GM23248 (cell line): ENCODE measurements at regions not wholly inside any gene's neighbourhood (a gene's known extent, or its start where the extent isn't known, plus 50 kb on each side); places are given as distances from the start of the nearest gene placed in this dataset.

Experiments
- DNase-seq: peaks from one replicate; pipeline ENCODE4 v3.0.0-alpha.2; 2015
- H2AFZ ChIP-seq: fragments of 200-600 bp; sonication (generic); 2 replicates; pipeline ENCODE4 v1.6.1; 2016; ENCODE audit warnings: antibody characterized with exemption
- H3F3A ChIP-seq: fragments of 200-600 bp; sonication (generic); 2 replicates; pipeline ENCODE4 v1.6.1; 2016; ENCODE audit warnings: mild to moderate bottlenecking, antibody characterized with exemption, mixed run types; ENCODE audit not compliant: insufficient read depth
- H3K27ac ChIP-seq: fragments of 200-600 bp; sonication (generic); 2 replicates; pipeline ENCODE4 v1.5.1; 2016; ENCODE audit warnings: mild to moderate bottlenecking
- H3K27me3 ChIP-seq: fragments of 200-600 bp; sonication (generic); replicated peaks from 2 replicates; pipeline ENCODE4 v1.6.1; 2016; ENCODE audit warnings: mild to moderate bottlenecking; ENCODE audit not compliant: insufficient read depth
- H3K36me3 ChIP-seq: fragments of 200-600 bp; sonication (generic); 2 replicates; pipeline ENCODE4 v1.6.1; 2016; ENCODE audit warnings: low read depth, mild to moderate bottlenecking
- H3K4me1 ChIP-seq: fragments of 200-600 bp; sonication (generic); 2 replicates; pipeline ENCODE4 v1.6.1; 2016; ENCODE audit warnings: mild to moderate bottlenecking; ENCODE audit not compliant: insufficient read depth
- H3K4me2 ChIP-seq: fragments of 200-600 bp; sonication (generic); one replicate; pipeline ENCODE4 v1.6.1; 2016; ENCODE audit warnings: mild to moderate bottlenecking; ENCODE audit not compliant: unreplicated experiment
- H3K4me3 ChIP-seq: fragments of 200-600 bp; sonication (generic); 2 replicates; pipeline ENCODE4 v1.5.1; 2016; ENCODE audit warnings: mild to moderate bottlenecking
- H3K79me2 ChIP-seq: fragments of 200-600 bp; sonication (generic); 2 replicates; pipeline ENCODE4 v1.6.1; 2016; ENCODE audit warnings: mild to moderate bottlenecking; ENCODE audit not compliant: insufficient read depth
- H3K9ac ChIP-seq: fragments of 200-600 bp; sonication (generic); 2 replicates; pipeline ENCODE4 v1.6.1; 2016; ENCODE audit warnings: mild to moderate bottlenecking
- H3K9me2 ChIP-seq: fragments of 200-600 bp; sonication (generic); 2 replicates; pipeline ENCODE4 v1.6.1; 2016; ENCODE audit warnings: mixed run types, mild to moderate bottlenecking, moderate library complexity; ENCODE audit not compliant: insufficient read depth
- H3K9me3 ChIP-seq: fragments of 200-600 bp; sonication (generic); one replicate; pipeline ENCODE4 v1.6.1; 2017; ENCODE audit warnings: low read depth
- H4K20me1 ChIP-seq: fragments of 200-600 bp; sonication (generic); 2 replicates; pipeline ENCODE4 v1.6.0; 2016; ENCODE audit not compliant: insufficient read depth
- EZH2 ChIP-seq: fragments of 200-600 bp; sonication (generic); IDR thresholded peaks from 2 replicates; pipeline ENCODE4 v1.6.1; 2018; ENCODE audit warnings: antibody characterized with exemption, mild to moderate bottlenecking; ENCODE audit not compliant: insufficient read depth, poor library complexity, severe bottlenecking
- EZH2phosphoT487 ChIP-seq: fragments of 200-600 bp; sonication (generic); IDR thresholded peaks from 2 replicates; pipeline ENCODE4 v1.6.1; 2018; ENCODE audit warnings: antibody characterized with exemption, moderate library complexity, mild to moderate bottlenecking, low read depth; ENCODE audit not compliant: insufficient read depth
- WGBS, 2 experiments: methylation state at CpG; one replicate each; pipeline ENCODE4 v1.1.6; 2015 to 2017; ENCODE audit warnings: low lambda C conversion rate in 2 of 2, low coverage in 1 of 2; ENCODE audit errors: missing lambda C conversion rate in 2 of 2; 5-methylcytosine and 5-hydroxymethylcytosine counted together
- in situ Hi-C: fragments of 300-500 bp; cut with MboI; formaldehyde crosslinking; loops from 2 replicates; pipeline ENCODE4 v1.15.0; 2020

DNA sequence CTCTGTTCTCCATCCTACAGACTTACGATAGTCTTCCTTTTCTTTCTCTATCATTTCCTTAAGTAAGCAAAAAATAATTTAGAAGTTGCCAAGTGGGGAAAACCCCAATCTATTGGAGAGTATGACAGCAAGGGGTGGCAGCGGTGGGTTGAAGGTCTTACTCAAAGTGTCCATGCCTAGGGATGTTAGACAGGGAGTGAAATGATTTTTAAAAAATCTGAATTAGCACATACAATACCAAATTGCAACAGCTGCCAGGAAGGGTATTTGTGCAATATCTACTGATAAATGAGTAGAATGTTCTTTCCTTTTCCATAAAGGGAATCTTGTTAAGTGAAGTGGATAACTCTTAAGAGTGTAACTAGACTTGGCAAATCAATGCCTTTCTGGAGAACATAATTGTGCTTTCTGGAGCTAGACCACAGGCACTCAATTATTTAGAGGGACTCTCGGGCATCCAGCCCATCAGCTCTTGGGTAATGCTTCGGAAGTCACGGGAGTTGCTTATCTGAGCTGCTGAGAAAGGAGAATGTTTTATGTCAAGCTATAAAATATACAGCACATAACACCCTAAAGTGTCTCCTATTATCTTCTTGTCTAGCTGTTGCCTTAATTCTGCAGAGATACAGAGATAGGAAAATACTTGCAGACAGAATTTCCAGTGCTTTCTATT, 151.5 kb downstream of the KCNJ2 start:
- H3K79me2 ChIP-seq, result no peaks in the 10 kb centered on the region
- H3K4me3 ChIP-seq, result no peak overlapping the region
- H3K27me3 ChIP-seq, result no peaks in the 10 kb centered on the region
- 43 to 46% methylated on average over 5 of the region's 5 CpGs for WGBS, 2 experiments
- no peaks in the 10 kb centered on the region for H3K9me2 ChIP-seq
- H2AFZ ChIP-seq, result no peak overlapping the region
- no peak overlapping the region for H3K4me2 ChIP-seq
- peak; percentile 6 for DNase-seq
- H4K20me1 ChIP-seq, result no peaks in the 10 kb centered on the region
- H3F3A ChIP-seq, result no peaks in the 10 kb centered on the region
- no peaks in the 10 kb centered on the region for H3K9me3 ChIP-seq
- H3K9ac ChIP-seq, result no peak overlapping the region
- in situ Hi-C loops, result no loop called here
- no peaks in the 10 kb centered on the region for H3K36me3 ChIP-seq
- H3K27ac ChIP-seq, result no peak overlapping the region
- TF ChIP-seq EZH2, result no peak
- no peak for TF ChIP-seq EZH2phosphoT487
- no peaks in the 10 kb centered on the region for H3K4me1 ChIP-seq

GRCh38 chr17:70321352-70321751, 152.0 kb downstream of the KCNJ2 start:
- no peak overlapping the region for H2AFZ ChIP-seq
- in situ Hi-C loops, result no loop called here
- no peaks in the 10 kb centered on the region for H3F3A ChIP-seq
- no peak for DNase-seq
- no peak for TF ChIP-seq EZH2phosphoT487
- TF ChIP-seq EZH2, result no peak
- H3K9me3 ChIP-seq, result no peaks in the 10 kb centered on the region
- H3K27ac ChIP-seq, result no peak overlapping the region
- no peaks in the 10 kb centered on the region for H4K20me1 ChIP-seq
- H3K4me3 ChIP-seq, result no peak overlapping the region
- H3K9me2 ChIP-seq, result no peaks in the 10 kb centered on the region
- H3K36me3 ChIP-seq, result no peaks in the 10 kb centered on the region
- H3K9ac ChIP-seq, result no peak overlapping the region
- no peaks in the 10 kb centered on the region for H3K27me3 ChIP-seq
- H3K79me2 ChIP-seq, result no peaks in the 10 kb centered on the region
- H3K4me1 ChIP-seq, result no peaks in the 10 kb centered on the region
- 81 to 82% methylated on average over 4 of the region's 4 CpGs for WGBS, 2 experiments
- H3K4me2 ChIP-seq, result no peak overlapping the region

GRCh38 chr17:70323269-70323668, 153.9 kb downstream of the KCNJ2 start:
- DNase-seq, result no peak
- no peak overlapping the region for H3K4me2 ChIP-seq
- no peaks in the 10 kb centered on the region for H3K36me3 ChIP-seq
- no peak overlapping the region for H3K4me3 ChIP-seq
- H3F3A ChIP-seq, result no peaks in the 10 kb centered on the region
- no peaks in the 10 kb centered on the region for H3K27me3 ChIP-seq
- no peaks in the 10 kb centered on the region for H3K9me3 ChIP-seq
- in situ Hi-C loops, result no loop called here
- no peak overlapping the region for H3K27ac ChIP-seq
- H3K79me2 ChIP-seq, result no peaks in the 10 kb centered on the region
- no peak overlapping the region for H2AFZ ChIP-seq
- no peaks in the 10 kb centered on the region for H3K9me2 ChIP-seq
- H4K20me1 ChIP-seq, result no peaks in the 10 kb centered on the region
- no peak for TF ChIP-seq EZH2
- TF ChIP-seq EZH2phosphoT487, result no peak
- WGBS, 2 experiments, result 66 to 68% methylated on average over 2 of the region's 2 CpGs
- H3K9ac ChIP-seq, result no peak overlapping the region
- no peaks in the 10 kb centered on the region for H3K4me1 ChIP-seq

- no peak for DNase-seq
- H3K9ac ChIP-seq, result no peak overlapping the region
- no peak for TF ChIP-seq EZH2phosphoT487
- TF ChIP-seq EZH2, result no peak
- no peaks in the 10 kb centered on the region for H3K27me3 ChIP-seq
- no peaks in the 10 kb centered on the region for H3K4me1 ChIP-seq
- WGBS, 2 experiments, result 13 to 24% methylated on average over 1 of the region's 1 CpG
- no peaks in the 10 kb centered on the region for H3K79me2 ChIP-seq
- in situ Hi-C loops, result no loop called here
- no peak overlapping the region for H3K4me3 ChIP-seq
- no peaks in the 10 kb centered on the region for H4K20me1 ChIP-seq
- no peaks in the 10 kb centered on the region for H3K9me2 ChIP-seq
- H2AFZ ChIP-seq, result no peak overlapping the region
- H3K4me2 ChIP-seq, result no peak overlapping the region
- H3K27ac ChIP-seq, result no peak overlapping the region
- H3F3A ChIP-seq, result no peaks in the 10 kb centered on the region
- H3K36me3 ChIP-seq, result no peaks in the 10 kb centered on the region
- no peaks in the 10 kb centered on the region for H3K9me3 ChIP-seq
These were observed 154.7 kb downstream of the KCNJ2 start for GRCh38 chr17:70324031-70324430.

DNA sequence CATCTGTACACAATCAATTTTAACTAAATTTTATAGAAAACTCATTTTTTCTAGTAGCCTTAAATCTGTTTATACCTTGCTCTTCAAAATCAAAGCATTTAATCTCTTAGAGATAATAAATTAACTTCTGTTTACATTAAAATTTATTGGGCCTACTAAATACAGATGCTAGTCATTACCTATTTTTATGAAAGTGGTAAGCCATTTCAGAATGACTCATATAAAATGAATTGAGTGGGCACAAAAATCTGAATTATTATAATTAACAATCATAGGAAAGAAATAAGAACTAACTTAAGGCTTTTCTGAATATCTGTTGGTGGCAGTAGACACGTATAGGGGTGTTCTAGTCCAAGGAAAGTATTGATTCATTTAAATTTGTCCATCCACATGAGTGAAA, 157.9 kb downstream of the KCNJ2 start:
- Histone ChIP-seq H3K27ac (no peak overlapping the region), H3K36me3 (no peaks in the 10 kb centered on the region), H3K9me2 (no peaks in the 10 kb centered on the region), H3K9ac (no peak overlapping the region), H4K20me1 (no peaks in the 10 kb centered on the region), H3K27me3 (no peaks in the 10 kb centered on the region), H2AFZ (no peak overlapping the region), H3K4me2 (no peak overlapping the region), H3K4me3 (no peak overlapping the region), H3K9me3 (no peaks in the 10 kb centered on the region), H3K79me2 (no peaks in the 10 kb centered on the region), H3K4me1 (no peaks in the 10 kb centered on the region), H3F3A (no peaks in the 10 kb centered on the region)
- no peak for DNase-seq
- WGBS, 2 experiments, result 61 to 71% methylated on average over 1 of the region's 1 CpG
- no peak for TF ChIP-seq EZH2
- no peak for TF ChIP-seq EZH2phosphoT487
- in situ Hi-C loops, result no loop called here
